ENCODE measurements at regions not wholly inside any gene's neighbourhood (a gene's known extent, or its start where the extent isn't known, plus 50 kb on each side); places are given as distances from the start of the nearest gene placed in this dataset.

DNA sequence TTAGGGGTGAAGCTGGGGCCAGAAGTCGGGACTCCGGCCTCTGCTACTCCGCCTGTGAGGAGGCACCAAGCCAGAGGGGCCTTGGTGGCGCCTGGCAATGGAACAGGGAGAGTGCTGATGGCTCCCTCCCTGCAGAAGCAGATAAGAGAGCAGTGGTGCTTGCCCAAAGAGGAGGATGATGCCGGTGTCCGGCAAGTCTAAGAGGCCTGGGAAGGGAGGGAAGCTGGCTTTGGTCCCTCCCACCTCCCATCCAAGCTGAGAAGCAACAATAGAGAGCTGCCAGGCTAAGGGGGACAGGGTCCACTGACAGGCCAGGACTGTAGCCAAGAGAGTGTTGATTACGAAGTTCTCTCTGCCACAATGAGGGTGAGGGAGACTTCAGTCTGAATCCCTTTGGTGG, 479.5 kb downstream of the TNS1 start:
- DNase-seq (ENCODE audit: extremely low spot score), result no peak

GRCh38 chr2:217521820-217522219, 481.0 kb downstream of the TNS1 start:
- no peak for DNase-seq (ENCODE audit: extremely low spot score)
- no peak for TF ChIP-seq CTCF (IDR thresholded peaks at IDR 0.05; ENCODE audit: control extremely low read depth, extremely low read depth, low read depth, missing control alignments)
- CTCF ChIA-PET, result interaction anchor here (1.4 to 1.6 kb wide), 3 partner anchors 11 to 191 kb away, joined by 3 to 7 read pairs (median 4); no protein-coding TSS in a partner anchor
- POLR2A ChIA-PET, result no interaction called here

More for the DNA sequence above, 479.5 kb downstream of the TNS1 start:
- TF ChIP-seq CTCF (IDR thresholded peaks at IDR 0.05; ENCODE audit: control extremely low read depth, extremely low read depth, low read depth, missing control alignments), result no peak
- CTCF ChIA-PET, result interaction anchor here (1.3 kb wide), 1 partner anchor 9 kb away, joined by 3 read pairs; no protein-coding TSS in a partner anchor
- POLR2A ChIA-PET, result no interaction called here

- no peak for DNase-seq (ENCODE audit: extremely low spot score)
- CTCF ChIA-PET, result interaction anchor here (1.2 kb wide), 1 partner anchor 11 kb away, joined by 3 read pairs; no protein-coding TSS in a partner anchor
- POLR2A ChIA-PET, result no interaction called here
- no peak for TF ChIP-seq CTCF (IDR thresholded peaks at IDR 0.05; ENCODE audit: control extremely low read depth, extremely low read depth, low read depth, missing control alignments)
Measured at GRCh38 chr2:217520356-217521010, 482.3 kb downstream of the TNS1 start.

- no peak for DNase-seq (ENCODE audit: extremely low spot score)
- ChIA-PET POLR2A (no interaction called here), CTCF (interaction anchor here (1.3 to 1.5 kb wide), 2 partner anchors 8 to 21 kb away, joined by 3 read pairs; no protein-coding TSS in a partner anchor)
- no peak for TF ChIP-seq CTCF (IDR thresholded peaks at IDR 0.05; ENCODE audit: control extremely low read depth, extremely low read depth, low read depth, missing control alignments)
Measured at GRCh38 chr2:217517402-217517801, 485.4 kb downstream of the TNS1 start.

GRCh38 chr2:217515615-217516309, 487.0 kb downstream of the TNS1 start:
- CTCF ChIA-PET, result no interaction called here

More at GRCh38 chr2:217515615-217516309, 487.0 kb downstream of the TNS1 start:
- TF ChIP-seq CTCF (IDR thresholded peaks at IDR 0.05; ENCODE audit: control extremely low read depth, extremely low read depth, low read depth, missing control alignments), result no peak
- no peak for DNase-seq (ENCODE audit: extremely low spot score)
- POLR2A ChIA-PET, result no interaction called here

All from GM10248 (cell line).